MV-4-11 (cell line): ENCODE measurements at regions not wholly inside any gene's neighbourhood (a gene's known extent, or its start where the extent isn't known, plus 50 kb on each side); places are given as distances from the start of the nearest gene placed in this dataset.

Source experiments
- DNase-seq: peaks from one replicate; lab custom pipeline; 2025; lab: John Stamatoyannopoulos, UW

DNA sequence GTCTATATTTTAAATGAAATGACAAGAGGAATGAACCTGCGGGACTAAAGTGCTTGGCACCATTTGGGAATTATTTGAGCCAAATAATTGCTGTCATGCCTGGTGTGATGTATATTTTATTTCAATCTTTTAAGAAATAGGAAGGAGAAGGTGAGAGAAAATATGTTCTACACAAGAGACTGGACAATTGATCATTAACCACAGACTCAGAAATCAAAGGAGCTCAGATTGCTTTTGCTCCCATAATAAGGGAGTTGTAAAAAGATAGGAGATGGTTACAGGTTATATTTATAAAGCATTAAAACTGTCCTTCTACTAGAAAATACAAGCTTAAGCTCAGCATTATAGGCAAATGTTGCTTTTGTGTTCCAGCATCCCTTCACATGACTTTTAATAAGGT is 515.2 kb upstream of the SULF2 start:
- no peak for DNase-seq

GRCh38 chr20:48298851-48299484 is 513.7 kb upstream of the SULF2 start:
- peak; percentile 10 for DNase-seq

DNA sequence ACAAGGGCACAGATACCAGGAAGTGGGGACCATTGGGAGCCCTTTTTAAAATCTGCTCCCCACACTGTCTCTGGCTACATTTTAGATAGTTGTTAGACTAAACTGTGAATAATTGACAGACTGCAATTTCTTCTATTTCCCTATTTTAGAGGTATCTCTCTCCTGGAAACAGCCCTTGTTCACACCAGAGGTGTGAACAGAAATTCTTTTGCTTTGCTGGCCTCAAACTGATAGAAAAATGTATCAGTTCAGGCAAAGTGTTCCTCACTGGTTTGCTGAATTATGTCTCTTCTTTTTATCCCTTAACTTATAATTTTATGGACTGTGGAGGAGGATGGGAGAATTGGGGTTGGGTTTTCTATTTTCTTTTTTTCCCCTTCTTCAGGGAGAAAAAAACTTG is 513.2 kb upstream of the SULF2 start:
- no peak for DNase-seq

DNA sequence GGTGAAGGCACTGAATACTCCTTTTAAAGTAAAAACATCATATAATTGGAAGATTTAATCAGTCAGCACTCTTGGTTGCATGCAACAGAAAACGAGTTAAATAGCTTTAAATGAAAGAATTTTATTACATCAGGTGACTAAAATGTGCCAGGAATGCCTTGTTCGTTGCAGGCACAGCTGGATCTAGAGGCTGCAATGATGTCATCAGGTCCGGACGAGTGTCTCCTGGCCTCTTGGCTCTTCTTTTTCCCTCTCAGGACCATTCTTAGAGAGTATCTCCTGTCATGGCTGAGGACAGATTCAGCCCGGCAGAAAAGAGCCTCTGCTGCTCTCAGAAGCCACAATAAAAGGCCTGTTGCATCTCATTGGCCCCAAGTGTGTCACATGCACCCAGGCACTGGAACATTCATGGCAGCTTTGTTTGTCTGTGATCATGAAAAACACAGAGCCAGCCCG is 510.7 kb upstream of the SULF2 start:
- DNase-seq: no peak

DNA sequence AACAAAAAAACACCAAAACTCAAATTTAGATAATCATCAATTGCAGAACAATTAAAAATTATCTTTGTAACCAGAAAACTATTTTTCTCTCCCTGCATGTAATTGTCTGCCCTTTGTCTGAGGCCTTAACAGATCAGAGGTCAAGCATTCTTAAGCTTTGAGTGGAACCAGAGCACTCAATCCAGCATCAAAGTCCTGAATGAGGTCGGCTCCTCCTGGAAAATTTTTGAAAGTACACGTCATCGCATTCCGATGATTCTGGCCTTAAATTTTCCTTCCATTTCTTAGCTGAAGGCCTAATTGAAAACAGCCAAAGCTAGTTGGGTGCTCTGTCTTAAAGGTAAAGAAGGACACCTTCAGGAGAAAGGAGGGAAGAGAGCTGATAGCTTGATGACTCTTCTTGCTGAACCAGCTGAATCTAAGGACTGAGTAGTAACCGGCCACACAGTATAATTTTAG is 510.2 kb upstream of the SULF2 start:
- DNase-seq: no peak

GRCh38 chr20:48294942-48295341 is 509.7 kb upstream of the SULF2 start:
- no peak for DNase-seq

- no peak for DNase-seq
These were observed 508.9 kb upstream of the SULF2 start for GRCh38 chr20:48294196-48294595.

DNA sequence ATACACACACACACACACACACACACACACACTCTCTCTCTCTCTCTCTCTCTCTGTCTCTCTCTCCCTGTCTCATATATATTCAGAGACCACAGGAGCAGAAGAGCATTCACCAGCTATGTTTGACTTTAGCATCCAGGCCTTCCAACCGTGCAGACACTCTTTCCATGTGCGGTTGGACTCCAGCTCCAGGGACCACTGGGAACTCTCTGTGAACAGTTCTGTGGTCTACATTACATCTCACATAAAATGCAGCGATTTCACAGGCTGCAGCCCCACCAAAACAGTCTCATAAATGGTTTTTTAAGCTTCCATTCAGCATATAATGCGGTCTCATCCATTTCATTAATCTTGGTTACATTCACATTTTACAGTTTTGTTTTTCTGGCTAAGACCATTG is 508.4 kb upstream of the SULF2 start:
- no peak for DNase-seq

GRCh38 chr20:48292806-48293205 is 507.5 kb upstream of the SULF2 start:
- DNase-seq: no peak

DNA sequence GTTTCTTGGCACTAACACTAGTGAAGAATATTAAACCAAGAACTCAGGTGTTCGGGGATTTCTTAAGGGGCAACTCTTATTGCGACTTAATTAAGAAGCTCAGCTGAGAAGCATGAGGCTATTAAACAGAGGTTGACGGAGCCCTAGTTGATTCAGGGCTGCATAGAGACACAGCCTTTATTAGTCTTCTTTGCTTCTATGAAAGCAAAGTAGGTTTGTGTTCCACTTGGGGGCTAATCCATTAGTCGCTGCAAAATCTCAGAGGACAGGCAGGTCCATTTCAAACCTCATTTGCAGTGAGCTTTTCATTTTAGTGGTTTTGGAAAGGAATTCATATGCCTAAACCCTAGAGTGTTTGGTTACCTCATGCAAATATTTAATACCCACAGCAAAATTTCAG is 506.6 kb upstream of the SULF2 start:
- DNase-seq: no peak

GRCh38 chr20:48288930-48289507 is 503.7 kb upstream of the SULF2 start:
- no peak for DNase-seq

- no peak for DNase-seq
These were observed 502.4 kb upstream of the SULF2 start for GRCh38 chr20:48287552-48288170.

GRCh38 chr20:48287021-48287494 is 501.8 kb upstream of the SULF2 start:
- DNase-seq: no peak

DNA sequence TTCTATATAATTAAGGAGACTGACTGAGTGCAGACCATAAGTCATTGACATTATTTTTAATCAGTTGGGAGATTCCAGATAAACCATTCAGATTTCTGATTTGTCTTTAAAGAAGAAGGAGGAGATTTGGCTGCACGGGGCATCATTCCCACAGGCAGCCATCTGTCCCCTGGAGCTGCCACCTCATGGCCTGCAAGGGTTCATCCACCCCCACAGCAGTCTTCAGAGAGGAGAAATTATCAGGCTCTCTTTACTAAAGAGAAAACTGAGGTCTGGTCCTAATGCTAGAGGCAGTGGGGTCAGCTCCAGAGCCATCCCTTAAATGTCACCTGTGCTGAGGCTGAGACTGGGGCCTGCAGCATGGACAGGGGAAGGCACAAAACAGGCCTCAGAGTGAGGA is 501.3 kb upstream of the SULF2 start:
- no peak for DNase-seq

GRCh38 chr20:48285656-48286055 is 500.4 kb upstream of the SULF2 start:
- no peak for DNase-seq

- DNase-seq: no peak
These were observed 499.6 kb upstream of the SULF2 start for GRCh38 chr20:48284837-48285236.

GRCh38 chr20:48284315-48284714 is 499.0 kb upstream of the SULF2 start:
- no peak for DNase-seq

DNA sequence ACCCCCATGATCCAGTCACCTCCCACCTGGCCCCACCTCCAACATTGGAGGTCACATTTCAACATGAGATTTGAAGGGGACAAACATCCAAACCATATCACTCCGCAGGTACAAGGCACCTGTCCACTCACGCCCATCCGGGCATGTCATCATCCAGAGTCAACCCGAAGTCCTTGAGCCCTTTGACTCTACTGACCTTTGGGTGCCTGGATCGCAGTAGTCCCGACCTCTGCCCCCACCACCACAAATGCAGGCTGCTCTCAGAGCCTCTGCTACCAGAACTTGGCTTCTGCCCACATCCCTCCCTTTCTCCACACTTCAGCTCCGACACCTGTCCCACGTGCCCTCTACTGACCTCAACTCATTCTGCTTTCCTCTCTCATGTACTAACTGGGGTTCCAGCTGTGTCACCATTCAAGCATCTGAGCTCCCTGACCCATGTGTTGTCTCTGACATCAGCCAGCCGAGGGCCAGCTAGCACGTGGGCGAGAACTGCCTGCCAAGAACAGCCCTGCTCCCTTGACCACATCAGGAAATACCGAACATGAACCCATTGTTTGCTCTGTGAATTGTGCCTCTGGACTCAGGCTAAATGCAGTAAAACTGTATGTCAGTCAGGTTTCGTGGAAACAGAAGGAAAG is 498.3 kb upstream of the SULF2 start:
- no peak for DNase-seq

- DNase-seq: no peak
These were observed 497.4 kb upstream of the SULF2 start for GRCh38 chr20:48282591-48283228.

DNA sequence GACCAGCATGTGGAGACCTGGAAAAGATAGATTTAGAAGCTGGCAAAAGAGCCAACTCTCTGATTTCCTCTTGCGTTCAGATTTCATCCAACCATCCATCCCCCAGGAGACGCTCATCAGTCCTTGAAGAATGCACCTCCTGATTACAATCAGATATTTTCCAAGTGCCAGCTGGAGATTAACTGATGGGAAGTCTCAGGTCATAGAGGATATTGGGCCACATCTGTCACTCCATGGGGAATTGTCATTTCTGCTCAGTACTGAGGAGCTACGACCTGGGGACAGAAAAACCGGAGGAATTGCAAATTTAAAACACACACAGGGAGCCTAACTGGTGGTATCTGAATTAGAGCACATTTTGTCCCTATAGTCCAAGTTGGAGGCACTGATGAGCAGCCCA is 496.2 kb upstream of the SULF2 start:
- no peak for DNase-seq

GRCh38 chr20:48278961-48279481 is 493.7 kb upstream of the SULF2 start:
- DNase-seq: peak; percentile 32

DNA sequence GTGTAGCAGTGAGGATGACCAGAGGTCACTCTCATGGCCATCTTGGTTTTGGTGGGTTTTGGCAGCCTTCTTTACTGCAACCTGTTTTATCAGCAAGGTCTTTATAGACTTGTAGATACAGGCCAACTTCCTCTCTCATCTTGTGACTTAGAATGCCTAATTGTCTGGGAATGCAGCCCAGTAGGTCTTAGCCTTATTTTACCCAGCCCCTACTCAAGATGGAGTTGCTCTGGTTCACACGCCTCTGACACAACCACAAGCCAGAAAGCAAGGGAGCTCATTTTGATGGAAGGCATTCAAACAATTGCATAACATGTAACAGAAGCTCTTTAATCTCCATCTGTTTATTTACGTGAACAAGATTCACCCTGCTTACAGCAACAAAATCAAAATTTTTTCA is 492.0 kb upstream of the SULF2 start:
- no peak for DNase-seq
